Right ventricle myocardium inferior (tissue), 1 donor: ENCODE measurements at regions not wholly inside any gene's neighbourhood (a gene's known extent, or its start where the extent isn't known, plus 50 kb on each side); places are given as distances from the start of the nearest gene placed in this dataset.
"Not testable (repeated sequence)": the region's sequence is repeated elsewhere in the genome, so short reads cannot be mapped to it uniquely, and the experiment has no call there.

ENCODE experiments used
- ATAC-seq: fragments of 200-7000 bp; cut with Tn5 transposase; one replicate; pipeline ENCODE4 v1.9.1; 2020; ENCODE audit warnings: mild to moderate bottlenecking, moderate library complexity
- DNase-seq: peaks from one replicate; pipeline ENCODE4 v3.0.0; 2021; ENCODE audit errors: missing footprints
- intact Hi-C: fragments of 100-400 bp; cut with DNase I; formaldehyde crosslinking; loops from one replicate; pipeline ENCODE4 v1.11.0; 2022
- donor health status: DM: no; HTN: yes; CAD: no; lungs with severe emphysema.

GRCh38 chr1:9453779-9454418 is 85.4 kb upstream of the SLC25A33 start:
- ATAC-seq (no peak), DNase-seq (no peak)
- intact Hi-C loops, result loop anchor here (2.0 kb wide), 1 partner anchor 163 kb away; no protein-coding TSS in a partner anchor

DNA sequence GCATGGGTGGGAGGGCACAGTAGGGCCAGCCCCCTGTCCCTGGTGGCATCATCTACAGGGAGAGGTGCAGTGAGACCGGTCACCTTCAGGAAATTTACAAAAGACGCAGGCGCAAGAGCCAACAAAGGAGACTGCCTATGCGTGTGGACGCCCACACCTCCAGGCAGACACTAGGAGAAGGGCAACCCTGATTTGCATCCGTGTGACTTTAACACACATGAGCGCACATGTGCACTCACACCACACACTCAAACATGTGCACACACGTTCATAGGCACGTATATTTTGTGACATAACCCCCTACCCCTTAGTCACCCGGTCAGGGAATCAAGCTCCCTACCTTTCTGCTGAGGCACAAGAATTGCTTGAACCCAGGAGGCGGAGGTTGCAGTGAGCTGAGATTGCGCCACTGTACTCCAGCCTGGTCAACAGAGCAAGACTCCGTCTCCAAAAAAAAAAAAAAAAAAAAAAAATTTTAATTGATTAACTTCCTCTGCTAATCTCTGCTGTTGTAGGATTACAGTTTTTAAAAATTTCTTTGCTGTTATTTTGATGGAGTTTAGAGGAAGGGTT is 84.7 kb upstream of the SLC25A33 start:
- intact Hi-C loops, result loop anchor here (2.0 to 5.0 kb wide), 2 partner anchors 164 to 187 kb away; no protein-coding TSS in a partner anchor
- ATAC-seq (no peak), DNase-seq (no peak)

DNA sequence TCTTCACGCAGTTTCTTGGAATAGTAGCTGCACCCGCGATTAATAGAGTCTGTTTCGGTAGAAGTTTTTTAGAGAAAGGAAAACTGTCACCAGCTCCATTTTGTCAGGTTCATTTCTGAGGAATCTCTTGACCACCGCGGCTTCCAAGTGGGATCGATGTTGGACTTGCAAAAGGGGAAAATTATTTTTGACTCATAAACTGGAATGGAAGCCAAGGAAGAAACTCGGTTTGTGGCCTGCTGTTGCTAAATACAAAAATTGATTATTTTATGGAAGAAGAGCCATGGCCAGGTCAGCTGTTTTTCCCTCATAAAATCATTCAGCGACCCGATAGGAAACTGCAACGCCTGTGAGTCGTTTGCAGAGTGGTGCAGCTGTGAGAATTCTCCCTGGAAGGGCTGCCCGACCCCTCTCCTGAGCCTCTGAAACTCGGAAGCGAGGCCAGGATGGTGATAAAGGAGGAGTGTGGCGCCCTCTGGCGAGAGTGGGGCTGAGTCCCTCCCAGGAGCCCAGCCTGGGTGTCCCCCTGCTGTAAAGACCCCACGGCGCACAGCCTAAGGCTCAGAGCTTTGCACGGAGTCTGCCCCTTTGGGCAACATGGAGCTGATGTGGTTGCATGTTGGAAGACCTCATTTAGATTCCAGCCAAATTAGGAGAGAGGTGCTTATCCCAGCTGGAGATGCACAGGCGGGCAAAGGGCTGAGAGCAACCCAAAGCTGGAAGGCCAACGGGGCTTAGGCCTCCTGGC is 83.6 kb upstream of the SLC25A33 start:
- ATAC-seq (peak; percentile 77), DNase-seq (peak; percentile 80)
- intact Hi-C loops, result loop anchor here (2.0 to 5.0 kb wide), 2 partner anchors 165 to 188 kb away; no protein-coding TSS in a partner anchor

DNA sequence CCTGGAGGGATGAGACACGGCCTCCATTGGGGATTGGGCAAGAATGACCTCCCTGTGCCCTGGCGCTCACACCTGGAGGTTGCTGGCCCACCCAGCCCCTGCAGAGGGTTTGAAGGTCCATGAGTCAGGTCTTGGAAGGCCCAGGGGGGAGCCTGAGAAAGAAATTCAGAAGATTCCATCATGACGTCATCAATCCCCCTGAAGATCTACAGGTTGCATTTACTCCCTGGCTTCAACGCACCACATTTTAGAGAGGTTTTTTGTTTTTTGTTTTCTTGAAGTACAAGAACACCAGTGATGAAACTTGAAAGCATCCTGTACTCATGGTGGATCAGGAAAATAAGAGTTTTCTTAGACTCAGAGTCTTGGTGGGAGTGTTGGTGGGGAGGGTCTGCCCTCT is 82.4 kb upstream of the SLC25A33 start:
- ATAC-seq (no peak), DNase-seq (no peak)
- intact Hi-C loops, result loop anchor here (5.0 kb wide), 1 partner anchor 190 kb away; no protein-coding TSS in a partner anchor

DNA sequence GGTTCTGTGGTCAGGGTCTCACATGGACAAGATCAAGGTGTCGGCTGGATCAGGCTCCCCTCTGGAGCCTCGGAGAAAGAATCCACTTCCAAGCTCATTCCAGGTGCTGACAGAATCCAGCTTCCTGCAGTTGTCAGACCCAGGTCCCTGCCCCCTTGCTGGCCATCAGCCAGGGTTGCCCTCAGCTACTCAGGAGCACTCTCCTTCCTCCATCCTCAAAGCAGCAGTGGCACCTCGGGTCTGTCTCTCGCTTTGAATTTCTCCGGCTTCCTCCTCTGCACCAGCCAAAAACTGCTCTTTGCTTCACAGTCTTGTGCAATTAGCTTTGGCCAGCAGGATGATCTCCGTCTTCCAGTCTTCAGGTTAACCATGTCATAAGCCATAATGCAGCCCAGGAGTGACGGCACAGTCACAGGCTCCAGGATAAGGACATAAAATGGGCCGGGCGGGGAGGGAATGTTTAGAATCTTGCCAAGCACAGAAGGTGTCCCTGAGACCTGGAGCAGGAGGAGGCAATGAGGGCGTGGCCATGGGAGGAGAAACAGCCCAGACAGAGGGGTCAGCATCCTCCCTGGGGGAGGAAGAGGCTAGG is 79.4 kb upstream of the SLC25A33 start:
- ATAC-seq (no peak), DNase-seq (no peak)
- intact Hi-C loops, result loop anchor here (5.0 kb wide), 1 partner anchor 193 kb away; no protein-coding TSS in a partner anchor

GRCh38 chr1:9465640-9466039 is 73.6 kb upstream of the SLC25A33 start:
- intact Hi-C loops, result no loop called here
- DNase-seq (no peak), ATAC-seq (no peak)

- intact Hi-C loops, result no loop called here
- ATAC-seq (peak; percentile 90), DNase-seq (no peak)
Measured at GRCh38 chr1:9466780-9467758, 72.2 kb upstream of the SLC25A33 start.

DNA sequence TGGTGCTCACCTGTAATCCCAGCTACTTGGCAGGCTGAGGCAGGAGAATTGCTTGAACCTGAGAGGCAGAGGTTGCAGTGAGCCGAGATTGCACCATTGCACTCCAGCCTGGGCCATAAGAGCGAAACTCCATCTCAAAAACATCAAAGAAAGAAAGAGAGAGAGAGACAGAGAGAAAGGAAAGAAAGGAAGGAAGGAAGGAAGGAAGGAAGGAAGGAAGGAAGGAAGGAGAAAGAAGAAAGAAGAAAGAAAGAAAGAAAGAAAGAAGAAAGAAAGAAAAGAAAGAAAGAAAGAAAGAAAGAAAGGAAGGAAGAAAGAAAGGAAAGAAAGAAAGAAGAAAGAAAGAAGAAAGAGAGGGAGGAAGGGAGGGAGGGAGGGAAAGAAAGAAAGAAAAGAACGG is 69.4 kb upstream of the SLC25A33 start:
- ATAC-seq, intact Hi-C loops, DNase-seq: not testable (repeated sequence)

DNA sequence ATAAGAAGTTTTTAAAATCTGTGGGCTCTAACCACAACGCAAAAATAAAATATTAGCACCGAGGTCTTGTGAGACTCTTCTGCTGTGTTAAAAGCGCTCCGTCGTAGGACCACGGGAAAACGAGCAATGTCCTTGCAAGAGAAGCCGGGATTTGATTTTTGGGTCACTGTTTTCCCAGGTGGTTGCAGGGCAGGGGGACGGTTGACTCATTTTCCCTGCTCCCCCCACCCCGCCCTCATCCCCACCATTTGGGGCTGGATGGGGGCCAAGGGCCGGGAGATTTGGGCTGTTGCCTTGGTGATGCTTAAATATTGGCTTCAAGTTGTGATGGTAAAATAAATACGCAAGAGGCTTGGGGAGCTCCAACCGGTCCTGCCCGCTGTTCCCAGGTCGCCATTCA is 67.6 kb upstream of the SLC25A33 start:
- ATAC-seq (no peak), DNase-seq (no peak)
- intact Hi-C loops, result no loop called here

DNA sequence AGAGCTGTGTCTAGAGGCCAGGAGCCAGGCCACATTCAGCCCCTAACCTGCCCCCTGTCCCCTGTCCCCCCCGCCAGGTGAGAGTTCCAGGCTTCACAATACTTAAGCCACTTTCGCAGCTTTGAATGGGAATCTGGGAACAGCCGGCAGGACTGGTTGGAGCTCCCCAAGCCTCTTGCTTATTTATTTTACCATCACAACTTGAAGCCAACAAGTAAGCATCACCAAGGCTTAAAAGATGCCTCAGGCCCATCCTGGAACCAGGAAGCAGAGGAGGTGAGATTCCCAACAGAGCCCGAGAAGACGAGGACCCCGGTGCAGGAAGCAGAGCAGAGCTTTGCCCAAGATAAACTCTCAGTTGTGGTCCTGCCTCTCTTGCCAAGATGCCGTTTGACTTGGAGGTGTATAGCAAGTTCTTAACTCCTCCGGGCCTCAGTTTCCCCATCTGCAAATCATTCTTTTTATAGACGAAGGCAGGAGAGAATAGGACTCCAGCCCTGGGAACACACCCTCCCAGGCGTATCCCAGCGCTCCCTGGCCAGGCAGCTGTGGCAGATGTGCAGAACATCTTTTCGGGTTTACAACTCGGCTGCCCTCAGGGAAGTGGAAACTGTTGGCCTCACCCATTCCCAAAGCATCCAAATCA is 66.8 kb upstream of the SLC25A33 start:
- no peak for ATAC-seq
- no peak for DNase-seq
- intact Hi-C loops, result no loop called here

- ATAC-seq (peak; percentile 95), DNase-seq (peak; percentile 82)
- intact Hi-C loops, result no loop called here
Measured at GRCh38 chr1:9473032-9473807, 66.0 kb upstream of the SLC25A33 start.

DNA sequence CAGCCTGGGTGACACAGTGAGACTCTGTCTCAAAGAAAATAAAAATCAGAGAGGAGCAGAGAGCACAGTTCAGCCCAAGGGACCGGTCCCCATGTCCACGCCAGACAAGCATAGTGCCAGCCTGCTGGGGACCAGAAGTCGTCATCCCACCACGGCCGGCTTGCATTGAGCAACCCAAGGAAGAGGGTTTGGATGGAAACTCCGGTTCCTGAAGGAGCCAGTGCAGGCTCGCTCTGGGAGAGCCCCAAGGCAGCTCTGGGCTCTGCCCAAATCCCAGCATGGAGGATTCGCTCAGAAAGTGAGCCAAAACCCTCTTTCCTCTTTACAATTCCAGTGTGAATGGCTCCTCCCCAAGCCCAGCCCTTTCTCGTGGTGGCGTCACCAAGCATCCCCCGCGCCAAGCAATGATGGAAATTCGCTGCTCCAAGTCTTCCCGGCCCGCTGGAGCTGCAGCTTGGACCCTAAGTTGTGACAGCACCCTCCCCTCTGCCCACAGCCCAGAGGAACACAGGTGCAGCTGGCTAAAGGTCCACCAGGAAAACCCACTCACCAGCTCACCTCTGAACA is 64.1 kb upstream of the SLC25A33 start:
- intact Hi-C loops, result no loop called here

DNA sequence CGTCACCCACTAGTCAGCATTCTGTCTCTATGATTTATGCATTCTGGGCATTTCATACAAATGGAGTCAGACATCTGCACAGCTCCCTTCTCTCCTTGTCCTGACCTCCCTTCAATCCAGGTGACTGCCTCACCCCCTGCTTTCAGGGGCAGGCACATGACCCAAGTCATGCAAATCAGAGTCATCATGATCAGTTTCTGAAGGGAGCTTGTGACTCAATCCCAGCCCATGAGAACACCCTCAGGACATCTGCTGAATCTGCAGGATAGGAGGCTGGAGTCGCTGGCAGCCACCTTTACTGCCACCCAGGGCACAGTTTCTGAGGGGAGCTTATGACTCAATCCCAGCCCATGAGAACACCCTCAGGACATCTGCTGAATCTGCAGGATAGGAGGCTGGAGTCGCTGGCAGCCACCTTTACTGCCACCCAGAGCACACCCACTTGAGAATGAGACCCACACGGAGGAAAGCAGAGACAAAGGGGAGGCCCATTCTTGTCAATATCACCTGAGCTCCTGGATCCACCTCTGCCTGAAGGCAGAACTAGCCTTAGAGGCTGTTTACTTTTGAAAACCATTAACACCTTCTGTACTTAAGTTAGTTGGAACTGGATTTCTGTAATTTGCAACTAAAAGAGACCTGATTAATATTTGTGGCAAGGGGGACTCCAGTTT is 62.3 kb upstream of the SLC25A33 start:
- ATAC-seq (no peak), DNase-seq (no peak)
- intact Hi-C loops, result no loop called here

More for the DNA sequence above, 64.1 kb upstream of the SLC25A33 start:
- no peak for DNase-seq
- ATAC-seq, result no peak

DNA sequence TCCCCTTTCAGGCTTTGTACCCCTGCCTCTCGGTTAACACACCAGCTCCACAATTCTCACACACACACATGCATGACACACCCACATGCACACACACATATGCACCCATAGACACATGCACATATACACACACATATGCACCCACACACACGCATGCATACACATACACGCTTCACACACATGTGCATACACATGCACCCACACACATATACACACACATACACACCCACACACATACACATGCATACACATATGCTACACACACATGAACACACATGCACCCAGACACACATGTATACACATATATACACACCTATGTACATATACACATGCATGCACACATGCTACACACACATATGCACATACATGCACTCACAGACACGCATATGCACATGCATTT is 61.7 kb upstream of the SLC25A33 start:
- ATAC-seq, result no peak
- intact Hi-C loops, result no loop called here
- DNase-seq, result no peak

GRCh38 chr1:9478021-9478420 is 61.2 kb upstream of the SLC25A33 start:
- intact Hi-C loops, result no loop called here
- no peak for DNase-seq
- ATAC-seq, result no peak

DNA sequence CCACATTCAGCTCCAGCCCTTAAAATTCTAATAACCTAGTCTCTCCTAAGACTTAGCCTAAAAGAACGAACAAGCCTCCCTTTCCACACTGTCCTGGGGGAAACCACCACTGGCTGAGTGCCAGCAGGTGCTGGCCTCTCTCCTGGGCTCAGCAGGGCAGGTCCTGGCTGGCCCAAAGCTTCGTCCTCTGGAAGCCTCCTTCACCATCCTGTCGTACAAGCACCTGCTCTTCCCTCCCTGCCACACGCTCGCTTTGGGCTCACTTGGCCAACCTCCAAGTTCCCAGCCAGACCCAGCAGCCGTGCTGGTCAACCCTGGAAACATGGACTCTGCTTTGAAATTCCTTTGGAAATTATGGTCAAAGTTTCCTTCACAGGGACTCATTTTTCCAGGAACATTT is 58.2 kb upstream of the SLC25A33 start:
- DNase-seq (no peak), ATAC-seq (no peak)
- intact Hi-C loops, result no loop called here
